Endothelial cell of umbilical vein (primary cell): ENCODE measurements at regions not wholly inside any gene's neighbourhood (a gene's known extent, or its start where the extent isn't known, plus 50 kb on each side); places are given as distances from the start of the nearest gene placed in this dataset.

ENCODE experiments used
- POLR2AphosphoS5 ChIP-seq: IDR thresholded peaks from 2 replicates; pipeline ENCODE4 v1.6.1; 2012; ENCODE audit warnings: low read depth, mild to moderate bottlenecking, control low read depth, low read length, moderate library complexity; ENCODE audit not compliant: insufficient read depth
- TF ChIP-seq, protein P1 (sequence below), 2 donors: IDR thresholded peaks; 1 replicate in 1 of 2; 2 replicates in 1 of 2; pipeline ENCODE4 v1.5.1; 2011; ENCODE audit warnings: low read length in 2 of 2, mild to moderate bottlenecking in 2 of 2, moderate library complexity in 2 of 2, control low read depth in 1 of 2, inconsistent platforms in 1 of 2, low read depth in 1 of 2; ENCODE audit not compliant: insufficient read depth in 1 of 2; ENCODE audit errors: extremely low read depth in 1 of 2

DNA sequence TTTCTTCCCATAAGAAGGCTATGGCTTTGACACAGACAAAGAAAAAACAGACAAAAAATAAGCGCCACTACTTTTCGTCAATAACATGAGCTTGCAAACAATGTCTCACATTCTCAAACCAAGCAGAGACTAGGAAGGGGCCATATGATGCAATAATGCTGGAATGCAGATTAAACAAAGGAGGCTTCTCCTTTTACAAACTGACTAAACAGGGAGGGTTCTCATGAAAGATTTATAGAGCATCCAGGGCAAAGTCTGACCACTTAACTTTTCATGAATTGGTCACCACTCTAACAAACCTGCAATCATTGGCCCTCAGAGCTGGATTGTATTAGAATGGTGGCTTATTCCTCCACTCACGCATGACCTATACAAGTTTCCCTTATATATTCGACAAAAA is 663.3 kb upstream of the CHAC2 start:
- TF ChIP-seq, protein P1, sequence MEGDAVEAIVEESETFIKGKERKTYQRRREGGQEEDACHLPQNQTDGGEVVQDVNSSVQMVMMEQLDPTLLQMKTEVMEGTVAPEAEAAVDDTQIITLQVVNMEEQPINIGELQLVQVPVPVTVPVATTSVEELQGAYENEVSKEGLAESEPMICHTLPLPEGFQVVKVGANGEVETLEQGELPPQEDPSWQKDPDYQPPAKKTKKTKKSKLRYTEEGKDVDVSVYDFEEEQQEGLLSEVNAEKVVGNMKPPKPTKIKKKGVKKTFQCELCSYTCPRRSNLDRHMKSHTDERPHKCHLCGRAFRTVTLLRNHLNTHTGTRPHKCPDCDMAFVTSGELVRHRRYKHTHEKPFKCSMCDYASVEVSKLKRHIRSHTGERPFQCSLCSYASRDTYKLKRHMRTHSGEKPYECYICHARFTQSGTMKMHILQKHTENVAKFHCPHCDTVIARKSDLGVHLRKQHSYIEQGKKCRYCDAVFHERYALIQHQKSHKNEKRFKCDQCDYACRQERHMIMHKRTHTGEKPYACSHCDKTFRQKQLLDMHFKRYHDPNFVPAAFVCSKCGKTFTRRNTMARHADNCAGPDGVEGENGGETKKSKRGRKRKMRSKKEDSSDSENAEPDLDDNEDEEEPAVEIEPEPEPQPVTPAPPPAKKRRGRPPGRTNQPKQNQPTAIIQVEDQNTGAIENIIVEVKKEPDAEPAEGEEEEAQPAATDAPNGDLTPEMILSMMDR (IDR thresholded peaks at IDR 0.05; ENCODE audit: extremely low read depth in 1 of 2, insufficient read depth in 1 of 2, low read depth in 1 of 2, low read length in 2 of 2), result no peak
- TF ChIP-seq POLR2AphosphoS5, result no peak
